Erythroblast (primary cell): ENCODE measurements at regions not wholly inside any gene's neighbourhood (a gene's known extent, or its start where the extent isn't known, plus 50 kb on each side); places are given as distances from the start of the nearest gene placed in this dataset.
"Not testable (repeated sequence)": the region's sequence is repeated elsewhere in the genome, so short reads cannot be mapped to it uniquely, and the experiment has no call there.

Experiments used
- DNase-seq, 2 experiments: peaks; one replicate each; lab custom pipeline; 2025; lab: John Stamatoyannopoulos, UW
- GATA1 ChIP-seq: IDR thresholded peaks from 2 replicates; pipeline ENCODE4 v1.6.1; 2011; ENCODE audit warnings: low read depth, mild to moderate bottlenecking, control low read depth, low read length, moderate library complexity
- POLR2A ChIP-seq: IDR thresholded peaks from 2 replicates; pipeline ENCODE4 v1.6.1; 2011; ENCODE audit warnings: mild to moderate bottlenecking, low read length

DNA sequence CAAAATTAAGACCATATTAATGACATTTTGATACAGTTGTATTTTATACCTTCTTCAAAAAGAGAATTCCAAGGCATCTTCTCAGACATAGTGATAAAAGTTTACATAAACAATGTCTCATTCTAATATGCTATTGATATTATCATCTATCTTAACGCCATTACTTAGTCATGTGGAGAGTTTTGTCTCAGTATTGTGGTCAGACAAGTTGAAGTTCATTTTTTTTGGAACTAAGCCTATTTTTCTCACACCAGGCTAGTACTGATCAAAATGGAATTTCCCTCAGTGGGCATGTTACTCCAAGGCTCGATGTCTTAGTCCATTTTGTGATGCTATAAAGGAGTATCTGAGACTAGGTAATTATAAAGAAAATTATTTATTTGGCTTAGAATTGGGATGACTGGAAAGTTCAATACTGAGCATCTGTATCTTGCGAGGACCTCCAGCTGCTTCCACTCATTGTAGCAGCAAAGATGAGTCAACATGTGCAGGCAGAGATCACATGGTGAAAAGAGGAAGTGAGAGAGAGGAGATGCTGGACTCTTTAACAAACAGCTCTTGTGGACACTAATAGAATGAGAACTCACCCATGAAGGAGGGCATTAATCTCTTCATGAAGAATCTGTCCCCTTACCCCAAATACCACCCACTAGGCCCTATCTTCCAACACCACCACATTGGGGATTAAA is 825.5 kb upstream of the MANEA start:
- TF ChIP-seq POLR2A = no peak
- no peak for TF ChIP-seq GATA1
- DNase-seq = no peak

DNA sequence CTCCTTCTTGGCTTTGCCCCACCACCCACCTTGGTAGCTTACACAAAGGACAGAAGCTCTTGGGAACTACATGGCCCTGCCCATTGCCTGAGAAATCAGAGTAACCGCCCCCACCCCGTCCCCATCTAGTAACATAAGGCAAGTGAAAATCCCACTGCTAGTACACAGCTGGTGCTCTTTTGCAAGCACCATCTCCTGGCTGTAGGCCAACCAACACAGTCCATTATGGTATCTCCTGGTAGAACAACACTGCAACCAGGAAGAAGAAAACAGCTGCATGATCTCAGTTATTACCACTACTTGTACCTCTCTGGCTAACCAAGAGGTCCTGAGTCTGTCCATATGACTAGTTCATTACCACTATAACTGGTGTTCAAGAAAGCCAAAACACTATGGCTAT is 841.1 kb upstream of the MANEA start:
- TF ChIP-seq GATA1 = no peak
- no peak for TF ChIP-seq POLR2A
- DNase-seq = no peak

DNA sequence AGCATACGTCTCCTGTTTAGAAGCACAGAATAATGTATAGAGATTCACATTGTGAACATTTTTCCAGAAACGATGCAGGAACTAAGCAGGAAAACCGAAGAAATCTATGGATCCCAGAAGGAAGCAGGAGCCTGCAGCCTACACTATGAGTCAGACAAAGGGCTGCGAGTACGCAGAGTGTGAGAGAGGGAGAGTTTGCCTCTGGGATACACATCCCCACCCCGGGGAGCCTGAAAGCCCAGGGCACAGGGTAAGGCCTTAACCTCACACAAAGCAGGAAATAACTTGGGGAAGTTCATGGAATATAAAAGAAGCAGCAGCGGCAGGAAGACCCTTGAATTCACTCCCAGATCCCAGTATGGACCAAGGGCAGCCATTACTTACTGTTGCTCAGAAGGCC is 842.1 kb upstream of the MANEA start:
- TF ChIP-seq GATA1 (no peak), POLR2A (no peak)
- DNase-seq = no peak

DNA sequence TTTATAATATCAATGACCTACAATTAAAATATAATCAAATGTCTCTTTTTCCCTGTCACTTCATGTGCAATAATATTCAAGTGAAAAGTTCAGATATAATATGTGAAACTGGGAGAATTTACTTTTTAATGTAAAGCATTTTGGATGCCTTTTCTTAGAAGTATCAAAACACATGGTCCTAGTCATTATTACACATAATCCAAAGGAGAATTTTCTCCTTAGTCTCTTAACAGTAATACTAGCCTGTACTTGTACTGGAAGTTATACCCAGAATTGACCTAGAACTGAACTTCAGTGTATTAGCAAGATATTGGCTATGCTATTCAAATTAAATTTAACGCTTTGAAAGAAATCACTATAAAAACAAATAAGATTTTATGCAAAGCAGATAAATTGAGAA is 842.6 kb upstream of the MANEA start:
- TF ChIP-seq POLR2A (no peak), GATA1 (no peak)
- DNase-seq = no peak

DNA sequence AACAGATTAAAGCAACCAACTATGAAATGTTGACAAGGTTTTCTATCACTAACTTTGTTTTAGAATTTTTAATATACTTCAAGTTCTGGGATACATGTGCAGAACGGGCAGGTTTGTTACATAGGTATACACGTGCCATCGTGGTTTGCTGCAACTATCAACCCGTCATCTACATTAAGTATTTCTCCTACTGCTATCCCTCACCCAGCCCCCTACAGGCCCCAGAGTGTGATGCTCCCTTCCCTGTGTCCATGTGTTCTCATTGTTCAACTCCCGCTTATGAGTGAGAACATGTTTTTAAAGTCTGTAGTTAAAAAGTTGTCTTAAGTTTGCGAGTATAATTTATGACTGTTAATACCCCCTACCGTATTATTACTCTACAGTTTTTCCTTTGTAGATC is 844.3 kb upstream of the MANEA start:
- DNase-seq = no peak
- no peak for TF ChIP-seq POLR2A
- no peak for TF ChIP-seq GATA1

DNA sequence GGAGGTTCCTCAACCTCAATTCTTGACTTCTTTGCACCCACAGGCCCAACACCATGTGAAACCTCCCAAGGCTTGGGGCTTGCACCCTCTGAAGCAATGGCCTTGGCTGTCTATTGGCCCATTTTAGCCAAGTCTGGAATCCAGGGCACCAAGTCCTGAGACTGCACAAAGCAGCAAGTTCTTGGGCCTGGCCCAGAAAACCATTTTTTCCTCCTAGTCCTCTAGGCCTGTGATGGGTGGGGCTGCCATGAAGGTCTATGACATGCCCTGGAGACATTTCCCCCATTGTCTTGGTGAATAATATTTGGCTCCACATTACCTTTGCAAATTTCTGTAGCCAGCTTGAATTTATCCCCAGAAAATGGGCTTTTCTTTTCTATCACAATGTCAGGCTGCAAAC is 849.6 kb upstream of the MANEA start:
- TF ChIP-seq POLR2A = no peak
- no peak for TF ChIP-seq GATA1
- no peak for DNase-seq

DNA sequence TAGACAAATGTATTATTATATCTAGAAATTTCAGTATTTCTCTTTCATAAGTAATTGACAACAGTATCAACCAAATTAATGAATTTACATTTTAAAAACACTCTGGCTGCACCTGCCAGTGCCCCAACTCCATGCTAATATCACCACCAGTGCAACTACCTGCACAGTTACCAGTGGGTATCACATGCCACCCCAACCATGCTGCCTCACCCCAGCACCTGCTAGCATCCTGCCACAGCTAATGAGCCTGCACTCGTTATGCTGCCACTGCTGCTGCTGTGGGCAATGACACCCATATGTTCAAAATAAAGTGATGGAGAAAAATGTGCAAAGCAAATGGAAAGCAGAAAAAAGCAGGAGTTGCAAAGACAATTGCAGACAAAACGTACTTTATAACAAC is 855.9 kb upstream of the MANEA start:
- TF ChIP-seq GATA1 (no peak), POLR2A (no peak)

DNA sequence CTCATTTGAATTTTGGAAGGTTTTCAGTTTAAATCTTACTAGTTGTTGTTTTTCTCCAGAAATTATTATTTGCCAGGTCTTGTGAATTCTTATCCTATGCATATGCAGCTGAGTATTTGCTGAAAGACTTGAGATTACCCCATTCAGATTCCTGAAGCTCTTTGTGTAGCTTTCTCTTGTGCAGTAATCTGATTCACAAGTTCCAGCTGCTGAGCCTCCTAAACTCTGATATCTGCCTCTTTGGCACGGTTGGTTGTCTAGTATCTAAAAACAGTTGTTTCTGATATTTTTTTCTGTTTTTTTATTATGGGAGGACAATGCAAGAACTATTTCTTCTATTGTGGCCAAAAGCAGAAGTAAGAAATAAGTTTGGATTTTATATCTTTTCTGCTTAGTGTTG is 863.9 kb upstream of the MANEA start:
- DNase-seq = no peak
- TF ChIP-seq POLR2A (no peak), GATA1 (no peak)

More for the DNA sequence above, 855.9 kb upstream of the MANEA start:
- no peak for DNase-seq

DNA sequence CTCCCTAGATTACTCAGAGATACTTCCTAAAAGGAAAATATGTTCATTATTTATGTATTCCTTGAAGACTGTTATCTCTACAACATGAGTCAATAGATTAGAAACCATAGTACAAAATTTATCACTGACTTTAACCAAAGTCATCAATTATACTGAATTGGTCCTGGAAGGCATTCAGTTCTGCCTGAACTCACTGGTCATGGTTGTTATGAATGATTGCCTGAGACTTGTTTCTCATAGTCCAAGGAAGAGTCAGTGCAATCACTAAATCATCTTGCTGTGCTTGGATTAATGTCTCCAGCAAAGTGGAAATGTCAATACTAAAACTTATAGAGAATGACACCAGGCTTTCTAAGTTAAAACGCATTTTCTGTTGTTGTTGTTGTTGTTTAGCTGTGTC is 878.6 kb upstream of the MANEA start:
- no peak for DNase-seq
- no peak for TF ChIP-seq GATA1
- TF ChIP-seq POLR2A = no peak

DNA sequence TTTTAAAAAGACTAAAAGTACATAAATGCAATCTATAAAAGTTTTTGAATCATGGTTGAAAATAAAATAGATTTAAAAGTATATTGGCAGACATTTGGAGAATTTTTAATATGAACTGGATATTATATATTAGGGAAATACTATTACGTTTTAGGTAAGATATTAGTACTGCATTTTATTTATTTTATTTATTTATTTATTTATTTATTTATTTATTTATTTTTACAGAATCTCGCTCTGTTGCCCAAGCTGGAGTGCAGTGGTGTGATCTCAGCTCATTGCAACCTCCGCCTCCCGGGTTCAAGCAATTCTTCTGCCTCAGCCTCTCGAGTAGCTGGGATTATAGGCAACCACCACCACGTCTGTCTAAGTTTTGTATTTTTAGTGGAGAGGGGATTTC is 890.1 kb upstream of the MANEA start:
- not testable (repeated sequence) for DNase-seq

DNA sequence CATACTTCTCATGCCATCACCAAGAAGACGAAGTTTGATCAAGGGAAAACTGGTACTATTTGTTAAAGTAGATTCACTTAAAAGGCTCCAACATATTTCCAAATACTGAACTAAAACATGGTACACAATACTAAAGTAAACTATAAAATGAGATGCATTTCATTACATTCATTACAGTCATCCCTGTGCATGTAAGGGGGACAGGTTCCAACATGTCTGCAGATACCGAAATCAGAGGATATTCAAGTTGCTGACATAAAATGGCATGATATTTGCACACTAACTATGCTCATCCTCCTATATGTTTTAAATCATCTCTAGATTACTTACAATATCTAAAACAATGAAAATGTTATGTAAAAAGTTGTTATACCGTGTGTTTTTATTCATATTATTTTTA is 893.9 kb upstream of the MANEA start:
- TF ChIP-seq GATA1 (no peak), POLR2A (no peak)
- no peak for DNase-seq

DNA sequence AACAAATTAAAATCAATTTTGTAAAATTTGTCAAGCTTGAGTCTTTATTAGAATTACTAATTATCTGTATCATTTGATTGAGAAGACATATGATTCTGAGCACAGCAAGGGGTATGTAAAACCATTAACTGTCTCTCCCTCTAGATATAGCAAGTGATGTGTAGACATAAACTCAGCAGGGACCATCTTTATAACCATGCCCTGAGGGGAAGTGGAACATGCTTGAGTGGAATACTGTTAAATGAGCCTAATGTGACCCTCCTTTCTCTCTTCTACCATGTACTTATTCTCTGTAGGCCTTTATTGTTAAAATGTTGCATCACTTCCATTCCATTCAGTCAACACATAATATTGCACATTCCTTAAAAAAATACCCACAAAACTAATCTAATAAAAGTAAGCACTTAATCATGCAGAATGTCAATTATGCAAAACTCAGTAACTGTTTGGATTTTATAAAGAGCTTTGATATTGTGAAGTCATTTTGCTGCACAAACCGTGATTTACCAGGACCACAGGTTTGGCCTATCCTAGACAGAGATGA is 896.6 kb upstream of the MANEA start:
- DNase-seq = no peak
- no peak for TF ChIP-seq POLR2A
- TF ChIP-seq GATA1 = no peak

DNA sequence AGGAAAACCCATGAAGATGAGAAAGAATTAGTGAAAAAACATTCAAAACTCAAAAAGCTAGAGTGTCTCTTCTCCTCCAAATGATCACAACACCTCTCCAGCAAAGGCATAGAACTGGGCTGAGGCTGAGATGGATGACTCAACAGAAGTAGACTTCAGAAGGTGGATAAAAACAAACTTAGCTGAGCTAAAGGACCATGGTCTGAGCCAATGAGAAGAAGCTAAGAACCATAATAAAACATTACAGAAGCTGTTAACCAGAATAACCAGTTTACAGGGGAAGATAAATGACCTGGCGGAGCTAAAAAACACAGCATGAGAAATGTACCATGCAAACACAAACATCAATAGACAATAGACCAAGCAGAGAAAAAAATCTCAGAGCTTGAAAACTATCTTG is 904.1 kb upstream of the MANEA start:
- TF ChIP-seq POLR2A (no peak), GATA1 (no peak)
- no peak for DNase-seq

DNA sequence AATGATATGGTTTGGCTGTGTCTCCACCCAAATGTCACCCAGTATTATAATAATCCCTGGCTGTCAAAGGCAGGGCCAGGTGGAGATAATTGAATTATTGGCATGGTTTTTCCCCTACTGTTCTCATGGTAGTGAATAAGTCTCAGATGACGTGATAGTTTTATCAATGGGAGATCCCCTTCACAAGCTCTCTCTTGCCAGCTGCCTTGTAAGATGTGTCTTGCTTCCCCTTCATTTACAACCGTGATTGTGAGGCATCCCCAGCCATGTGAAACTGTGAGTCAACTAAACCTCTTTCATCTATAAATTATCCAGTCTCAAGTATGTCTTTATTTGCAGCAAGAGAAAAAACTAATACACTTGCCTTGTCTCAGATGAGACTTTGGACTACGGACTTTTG is 907.3 kb upstream of the MANEA start:
- TF ChIP-seq POLR2A (no peak), GATA1 (no peak)
- DNase-seq = no peak

DNA sequence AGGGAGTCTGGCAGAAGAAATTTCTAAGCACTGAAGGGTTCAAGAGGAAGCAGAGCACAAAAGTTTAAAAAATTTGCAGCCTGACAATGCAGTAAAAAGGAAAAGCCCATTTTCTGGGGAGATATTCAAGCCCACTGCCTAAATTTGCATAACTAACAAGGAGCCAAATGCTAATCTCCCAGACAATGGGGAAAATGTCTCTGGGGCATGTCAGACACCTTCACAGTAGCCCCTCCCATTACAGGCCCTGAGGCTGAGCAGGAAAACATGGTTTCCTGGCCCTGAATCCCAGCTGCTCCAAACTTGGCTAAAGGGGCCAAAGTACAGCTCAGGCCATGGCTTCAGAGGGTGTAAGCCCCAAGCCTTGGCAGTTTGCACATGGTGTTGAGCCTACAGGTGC is 908.5 kb upstream of the MANEA start:
- TF ChIP-seq GATA1 = no peak
- no peak for TF ChIP-seq POLR2A
- DNase-seq = no peak

DNA sequence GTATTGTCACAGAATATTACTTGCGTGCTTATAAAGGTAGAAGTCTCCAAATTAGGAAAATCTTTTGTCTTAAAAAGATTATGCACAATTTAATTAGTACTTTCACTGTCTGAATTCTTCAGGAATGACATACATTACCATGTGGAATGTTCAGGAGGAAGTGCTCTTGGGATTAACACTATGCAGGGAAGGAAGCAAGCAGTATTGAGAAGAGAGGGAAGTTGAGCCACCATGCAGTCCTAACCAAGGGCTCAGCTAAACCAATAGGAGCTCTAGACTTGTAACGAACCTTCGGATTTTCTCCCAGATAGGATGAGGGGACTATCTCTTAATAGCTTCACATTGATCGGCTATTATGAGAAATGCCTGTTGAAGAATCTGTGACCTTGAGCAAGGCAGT is 918.4 kb upstream of the MANEA start:
- no peak for DNase-seq
- TF ChIP-seq POLR2A = no peak
- TF ChIP-seq GATA1 = no peak

DNA sequence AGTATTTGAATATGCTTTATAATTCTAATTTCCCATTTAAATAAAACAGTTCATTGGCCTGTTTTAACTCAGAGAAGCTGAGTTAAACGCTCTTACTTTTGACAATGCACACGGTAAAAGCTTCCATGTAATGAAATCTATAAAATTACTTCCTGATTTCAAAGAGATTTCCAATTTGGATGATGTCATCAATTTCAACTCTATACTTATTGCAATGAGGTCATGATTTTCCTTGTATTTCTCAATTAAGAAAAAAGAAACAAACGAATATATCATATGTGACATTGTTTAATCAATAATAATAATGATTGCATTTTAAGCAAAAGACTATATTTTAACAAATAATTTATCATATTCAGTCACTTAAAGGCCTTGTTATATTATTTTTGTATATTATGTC is 926.1 kb upstream of the MANEA start:
- TF ChIP-seq GATA1 (no peak), POLR2A (no peak)
- no peak for DNase-seq
